ENCODE measurements at regions not wholly inside any gene's neighbourhood (a gene's known extent, or its start where the extent isn't known, plus 50 kb on each side); places are given as distances from the start of the nearest gene placed in this dataset.
"Not testable (repeated sequence)": the region's sequence is repeated elsewhere in the genome, so short reads cannot be mapped to it uniquely, and the experiment has no call there.

GRCh38 chr17:37859451-37859850 lies 64.8 kb upstream of the TBC1D3K start:
- DNase-seq: no peak

GRCh38 chr17:37858391-37858790 lies 65.8 kb upstream of the TBC1D3K start:
- DNase-seq: not testable (repeated sequence)

GRCh38 chr17:37856245-37856644 lies 68.0 kb upstream of the TBC1D3K start:
- no peak for DNase-seq

GRCh38 chr17:37849617-37849972 lies 74.6 kb upstream of the TBC1D3K start:
- DNase-seq: no peak

GRCh38 chr17:37848690-37849616 lies 75.3 kb upstream of the TBC1D3K start:
- DNase-seq: peak; percentile 16 to 46

GRCh38 chr17:37847811-37848331 lies 76.3 kb upstream of the TBC1D3K start:
- DNase-seq: no peak

- no peak for DNase-seq
These were observed 77.1 kb upstream of the TBC1D3K start for GRCh38 chr17:37847102-37847501.

- DNase-seq: no peak
These were observed 79.3 kb upstream of the TBC1D3K start for GRCh38 chr17:37844977-37845293.

- DNase-seq: peak; percentile 34 to 54
These were observed 79.8 kb upstream of the TBC1D3K start for GRCh38 chr17:37844158-37844976.

GRCh38 chr17:37842401-37842800 lies 81.8 kb upstream of the TBC1D3K start:
- DNase-seq: no peak

GRCh38 chr17:37841232-37841631 lies 83.0 kb upstream of the TBC1D3K start:
- no peak for DNase-seq

- DNase-seq: no peak
These were observed 83.6 kb upstream of the TBC1D3K start for GRCh38 chr17:37840576-37840975.

GRCh38 chr17:37839196-37839978 lies 84.8 kb upstream of the TBC1D3K start:
- DNase-seq: no peak

- DNase-seq: no peak
These were observed 85.9 kb upstream of the TBC1D3K start for GRCh38 chr17:37838276-37838675.

- DNase-seq: no peak
These were observed 87.6 kb upstream of the TBC1D3K start for GRCh38 chr17:37836593-37836992.

GRCh38 chr17:37834168-37834567 lies 89.3 kb upstream of the HNF1B start:
- no peak for DNase-seq

- DNase-seq: no peak
These were observed 88.5 kb upstream of the HNF1B start for GRCh38 chr17:37833237-37833859.

GRCh38 chr17:37831986-37832385 lies 87.1 kb upstream of the HNF1B start:
- no peak for DNase-seq

- DNase-seq: no peak
These were observed 86.6 kb upstream of the HNF1B start for GRCh38 chr17:37831492-37831891.

GRCh38 chr17:37830151-37830993 lies 85.5 kb upstream of the HNF1B start:
- DNase-seq: no peak

- DNase-seq: no peak
These were observed 84.8 kb upstream of the HNF1B start for GRCh38 chr17:37829592-37830123.
